Endodermal cell (in vitro differentiated cells): ENCODE measurements at regions not wholly inside any gene's neighbourhood (a gene's known extent, or its start where the extent isn't known, plus 50 kb on each side); places are given as distances from the start of the nearest gene placed in this dataset.

Experiments
- DNase-seq: peaks from one replicate; pipeline ENCODE4 v3.0.0-alpha.2; 2017
- H3K27ac ChIP-seq: 2 replicates; pipeline ENCODE4 v1.5.1; 2013; ENCODE audit warnings: mild to moderate bottlenecking, low read depth, low read length, moderate library complexity
- H3K27me3 ChIP-seq: 2 replicates; pipeline ENCODE4 v1.6.1; 2013; ENCODE audit warnings: mild to moderate bottlenecking, low read length, moderate library complexity; ENCODE audit not compliant: insufficient read depth, control insufficient read depth, poor library complexity, severe bottlenecking
- H3K36me3 ChIP-seq: 2 replicates; pipeline ENCODE4 v1.7.0; 2013; ENCODE audit warnings: mild to moderate bottlenecking, low read length, moderate library complexity; ENCODE audit not compliant: control insufficient read depth, insufficient read depth
- H3K4me1 ChIP-seq: one replicate; pipeline ENCODE4 v1.7.0; 2013; ENCODE audit warnings: low read length; ENCODE audit not compliant: control insufficient read depth, insufficient read depth
- H3K4me3 ChIP-seq: 2 replicates; pipeline ENCODE4 v1.5.1; 2013; ENCODE audit warnings: mild to moderate bottlenecking, low read length, moderate library complexity
- H3K9ac ChIP-seq: 2 replicates; pipeline ENCODE4 v1.6.1; 2013; ENCODE audit warnings: mild to moderate bottlenecking, low read length, moderate library complexity; ENCODE audit not compliant: poor library complexity, severe bottlenecking; ENCODE audit errors: extremely low read depth
- H3K9me3 ChIP-seq: 2 replicates; pipeline ENCODE4 v1.6.1; 2013; ENCODE audit warnings: mild to moderate bottlenecking, low read length, moderate library complexity; ENCODE audit not compliant: control insufficient read depth
- H3K27ac Mint-ChIP-seq: 2 replicates; pipeline ENCODE4 v1.8.0; 2020; ENCODE audit warnings: mixed read lengths
- H3K27me3 Mint-ChIP-seq: 2 replicates; pipeline ENCODE4 v1.8.0; 2021; ENCODE audit warnings: mild to moderate bottlenecking, mixed read lengths; ENCODE audit not compliant: insufficient read depth
- H3K36me3 Mint-ChIP-seq: 2 replicates; pipeline ENCODE4 v1.8.0; 2020; ENCODE audit warnings: low read depth, mixed read lengths
- H3K4me1 Mint-ChIP-seq: 2 replicates; pipeline ENCODE4 v1.8.0; 2020; ENCODE audit warnings: mixed read lengths
- H3K4me3 Mint-ChIP-seq: 2 replicates; pipeline ENCODE4 v1.8.0; 2020; ENCODE audit warnings: mild to moderate bottlenecking, moderate library complexity, mixed read lengths
- H3K9me3 Mint-ChIP-seq: 2 replicates; pipeline ENCODE4 v1.8.0; 2020; ENCODE audit warnings: mild to moderate bottlenecking, mixed read lengths
- CTCF ChIP-seq: fragments of 200-600 bp; sonication (generic); conservative IDR thresholded peaks from 2 replicates; pipeline ENCODE4 v1.5.0; 2021; ENCODE audit warnings: antibody characterized with exemption, mild to moderate bottlenecking
- WGBS, 2 experiments: methylation state at CpG; one replicate each; pipeline versions ENCODE4 v1.1.5 to v1.1.7; 2013; ENCODE audit warnings: missing lambda C conversion rate in 2 of 2, mixed read lengths in 1 of 2; ENCODE audit not compliant: insufficient coverage in 1 of 2, insufficient read length in 1 of 2; 5-methylcytosine and 5-hydroxymethylcytosine counted together

- no peak for DNase-seq
- Histone ChIP-seq H3K4me3 (no peak overlapping the region), H3K4me1 (no peaks in the 10 kb centered on the region), H3K9ac (no peak overlapping the region), H3K27me3 (no peaks in the 10 kb centered on the region), H3K9me3 (no peaks in the 10 kb centered on the region), H3K36me3 (no peaks in the 10 kb centered on the region), H3K27ac (no peak overlapping the region)
- no peaks in the 10 kb centered on the region for H3K4me1 Mint-ChIP-seq
- no peaks in the 10 kb centered on the region for H3K9me3 Mint-ChIP-seq
- H3K27me3 Mint-ChIP-seq, result no peaks in the 10 kb centered on the region
- no peak for TF ChIP-seq CTCF
- no peak overlapping the region for H3K27ac Mint-ChIP-seq
- H3K4me3 Mint-ChIP-seq, result no peak overlapping the region
- no peaks in the 10 kb centered on the region for H3K36me3 Mint-ChIP-seq
- 72% methylated on average over 2 of the region's 2 CpGs; no CpG with 5 or more reads in 1 of the 2 experiments for WGBS, 2 experiments
Observed at GRCh38 chr6:50658561-50658960, 54.8 kb upstream of the TFAP2D start.

- no peak overlapping the region for H3K9ac ChIP-seq
- no peak overlapping the region for H3K27ac ChIP-seq
- H3K4me1 ChIP-seq, result no peaks in the 10 kb centered on the region
- Mint-ChIP-seq H3K4me3 (no peak overlapping the region), H3K9me3 (no peaks in the 10 kb centered on the region), H3K4me1 (peaks cover 9% of the 10 kb centered on the region), H3K27me3 (no peaks in the 10 kb centered on the region), H3K36me3 (no peaks in the 10 kb centered on the region), H3K27ac (no peak overlapping the region)
- H3K9me3 ChIP-seq, result no peaks in the 10 kb centered on the region
- H3K4me3 ChIP-seq, result no peak overlapping the region
- H3K27me3 ChIP-seq, result no peaks in the 10 kb centered on the region
- 92 to 100% methylated on average over 1 of the region's 1 CpG for WGBS, 2 experiments
- DNase-seq, result no peak
- TF ChIP-seq CTCF, result no peak
- no peaks in the 10 kb centered on the region for H3K36me3 ChIP-seq
Observed at GRCh38 chr6:50661636-50662035, 51.7 kb upstream of the TFAP2D start.
